ENCODE measurements at regions not wholly inside any gene's neighbourhood (a gene's known extent, or its start where the extent isn't known, plus 50 kb on each side); places are given as distances from the start of the nearest gene placed in this dataset.

DNA sequence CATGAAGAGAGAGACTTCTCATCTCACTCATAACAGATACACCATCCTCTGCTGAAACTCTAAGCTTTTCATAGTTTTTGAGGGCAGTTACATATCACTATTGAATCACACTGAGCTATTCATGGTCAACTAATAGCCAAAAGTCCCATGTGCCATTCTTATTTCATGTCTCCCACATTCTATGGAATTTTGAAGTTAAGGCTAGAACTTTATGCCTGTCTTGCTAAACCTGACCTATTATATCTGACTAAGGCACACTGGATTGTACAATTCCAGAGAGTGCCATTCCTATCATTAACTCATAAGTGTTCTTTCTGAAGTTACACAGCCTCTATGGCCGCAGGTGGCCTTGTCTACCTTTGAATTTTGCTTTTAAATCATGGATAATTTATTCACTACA lies 254.3 kb downstream of the PTPRC start:
- Histone ChIP-seq H2BK5ac (ENCODE audit: low read length) (no peak overlapping the region), H3K27ac (replicated peaks; ENCODE audit: low read length) (no peak overlapping the region), H3K9ac (ENCODE audit: low read depth, low read length, poor library complexity) (no peak overlapping the region), H2BK120ac (ENCODE audit: low read depth, low read length) (no peak overlapping the region), H3K23ac (ENCODE audit: low read depth, low read length, poor library complexity) (no peak overlapping the region), H2AK5ac (ENCODE audit: low read depth, low read length) (no peak overlapping the region), H2BK15ac (ENCODE audit: low read length) (no peak overlapping the region), H3K18ac (ENCODE audit: low read length) (no peak overlapping the region), H2BK12ac (ENCODE audit: low read length) (no peak overlapping the region), H3K27me3 (ENCODE audit: control insufficient read depth in 3 of 3, insufficient read depth in 3 of 3, low read depth in 1 of 3, low read length in 3 of 3) (no peaks in the 10 kb centered on the region), H3K79me1 (ENCODE audit: low read depth, low read length) (no peaks in the 10 kb centered on the region), H3K4ac (ENCODE audit: low read length) (no peak overlapping the region), H3K36me3 (replicated peaks in 1 of 2; ENCODE audit: control insufficient read depth in 2 of 2, insufficient read depth in 2 of 2, low read length in 2 of 2) (peaks cover 0 to 63% of the 10 kb centered on the region in 2 donors), H4K8ac (ENCODE audit: low read depth, low read length) (no peak overlapping the region), H4K91ac (ENCODE audit: low read depth, low read length, poor library complexity) (no peak overlapping the region), H2AFZ (ENCODE audit: low read length) (no peak overlapping the region), H3K4me3 (ENCODE audit: low read length in 2 of 2) (no peak overlapping the region), H3K4me2 (ENCODE audit: insufficient read depth, low read length, poor library complexity, severe bottlenecking) (no peak overlapping the region), H3K14ac (ENCODE audit: low read length) (no peak overlapping the region), H3K9me3 (replicated peaks in 1 of 2; ENCODE audit: control insufficient read depth in 2 of 2, insufficient read depth in 1 of 2, low read depth in 1 of 2, low read length in 2 of 2) (no peaks in the 10 kb centered on the region), H3K4me1 (ENCODE audit: control insufficient read depth in 2 of 2, insufficient read depth in 1 of 2, low read depth in 1 of 2, low read length in 2 of 2) (no peaks in the 10 kb centered on the region)
- WGBS, 2 donors (ENCODE audit: extremely low coverage in 2 of 2, insufficient read length in 2 of 2, insufficient replicate concordance in 1 of 2): no CpG with 5 or more reads among the region's 1 CpG
- no peak for DNase-seq (ENCODE audit: low spot score)

DNA sequence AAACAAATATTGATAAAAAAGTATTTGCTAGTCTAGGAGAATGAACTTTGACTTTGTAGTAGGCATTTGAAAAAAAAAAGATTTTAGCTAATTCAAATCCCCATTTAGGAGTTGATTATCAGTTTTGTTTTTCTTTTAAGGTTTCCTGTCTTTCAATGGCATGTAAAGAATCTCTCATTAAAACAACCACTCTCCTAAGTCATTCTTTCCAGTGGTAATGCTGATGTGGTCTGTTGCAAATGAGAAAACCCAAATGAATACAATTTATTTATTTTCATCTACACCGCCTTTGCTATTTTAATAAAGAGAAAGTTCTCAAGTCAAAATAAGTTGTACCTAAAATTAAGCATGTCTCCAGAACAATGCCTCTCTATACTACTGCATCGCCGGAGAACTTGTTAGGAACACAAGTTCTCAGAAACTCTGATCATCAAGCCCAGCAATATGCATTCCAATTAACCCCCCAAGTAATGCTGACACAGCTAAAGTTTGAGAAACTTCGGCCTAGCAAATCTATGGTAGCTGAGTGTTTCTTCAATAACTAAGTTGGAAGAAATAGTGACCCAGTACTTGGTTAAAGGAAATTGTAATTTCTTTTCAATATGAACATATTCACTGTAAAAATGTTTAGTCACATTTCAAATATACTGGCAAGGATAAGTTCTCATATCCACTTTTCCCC lies 255.1 kb downstream of the PTPRC start:
- H4K8ac ChIP-seq (ENCODE audit: low read depth, low read length): no peak overlapping the region
- no peak overlapping the region for H3K4ac ChIP-seq (ENCODE audit: low read length)
- DNase-seq (ENCODE audit: low spot score): no peak
- no peak overlapping the region for H2BK120ac ChIP-seq (ENCODE audit: low read depth, low read length)
- no peak overlapping the region for H4K91ac ChIP-seq (ENCODE audit: low read depth, low read length, poor library complexity)
- no peak overlapping the region for H3K18ac ChIP-seq (ENCODE audit: low read length)
- no peaks in the 10 kb centered on the region for H3K9me3 ChIP-seq (replicated peaks in 1 of 2; ENCODE audit: control insufficient read depth in 2 of 2, insufficient read depth in 1 of 2, low read depth in 1 of 2, low read length in 2 of 2)
- no peak overlapping the region for H2AK5ac ChIP-seq (ENCODE audit: low read depth, low read length)
- H3K27ac ChIP-seq (replicated peaks; ENCODE audit: low read length): no peak overlapping the region
- no peak overlapping the region for H3K9ac ChIP-seq (ENCODE audit: low read depth, low read length, poor library complexity)
- H3K14ac ChIP-seq (ENCODE audit: low read length): no peak overlapping the region
- no peak overlapping the region for H2BK12ac ChIP-seq (ENCODE audit: low read length)
- peaks cover 0 to 70% of the 10 kb centered on the region in 2 donors for H3K36me3 ChIP-seq (replicated peaks in 1 of 2; ENCODE audit: control insufficient read depth in 2 of 2, insufficient read depth in 2 of 2, low read length in 2 of 2)
- WGBS, 2 donors (ENCODE audit: extremely low coverage in 2 of 2, insufficient read length in 2 of 2, insufficient replicate concordance in 1 of 2): no CpG with 5 or more reads among the region's 4 CpGs
- no peaks in the 10 kb centered on the region for H3K27me3 ChIP-seq (ENCODE audit: control insufficient read depth in 3 of 3, insufficient read depth in 3 of 3, low read depth in 1 of 3, low read length in 3 of 3)
- no peak overlapping the region for H2BK15ac ChIP-seq (ENCODE audit: low read length)
- no peak overlapping the region for H3K4me2 ChIP-seq (ENCODE audit: insufficient read depth, low read length, poor library complexity, severe bottlenecking)
- no peak overlapping the region for H2AFZ ChIP-seq (ENCODE audit: low read length)
- H3K79me1 ChIP-seq (ENCODE audit: low read depth, low read length): no peaks in the 10 kb centered on the region
- no peak overlapping the region for H3K23ac ChIP-seq (ENCODE audit: low read depth, low read length, poor library complexity)
- H3K4me3 ChIP-seq (ENCODE audit: low read length in 2 of 2): no peak overlapping the region
- H3K4me1 ChIP-seq (ENCODE audit: control insufficient read depth in 2 of 2, insufficient read depth in 1 of 2, low read depth in 1 of 2, low read length in 2 of 2): no peaks in the 10 kb centered on the region
- H2BK5ac ChIP-seq (ENCODE audit: low read length): no peak overlapping the region

- H2AFZ ChIP-seq (ENCODE audit: low read length): no peak overlapping the region
- no peak overlapping the region for H2BK12ac ChIP-seq (ENCODE audit: low read length)
- no peaks in the 10 kb centered on the region for H3K9me3 ChIP-seq (replicated peaks in 1 of 2; ENCODE audit: control insufficient read depth in 2 of 2, insufficient read depth in 1 of 2, low read depth in 1 of 2, low read length in 2 of 2)
- H4K91ac ChIP-seq (ENCODE audit: low read depth, low read length, poor library complexity): no peak overlapping the region
- WGBS, 2 donors (ENCODE audit: extremely low coverage in 2 of 2, insufficient read length in 2 of 2, insufficient replicate concordance in 1 of 2): no CpG with 5 or more reads among the region's 3 CpGs
- no peak overlapping the region for H2BK5ac ChIP-seq (ENCODE audit: low read length)
- no peaks in the 10 kb centered on the region for H3K79me1 ChIP-seq (ENCODE audit: low read depth, low read length)
- no peak overlapping the region for H2AK5ac ChIP-seq (ENCODE audit: low read depth, low read length)
- no peak overlapping the region for H3K23ac ChIP-seq (ENCODE audit: low read depth, low read length, poor library complexity)
- H3K14ac ChIP-seq (ENCODE audit: low read length): no peak overlapping the region
- H3K18ac ChIP-seq (ENCODE audit: low read length): no peak overlapping the region
- H3K4ac ChIP-seq (ENCODE audit: low read length): no peak overlapping the region
- peaks cover 0 to 50% of the 10 kb centered on the region in 2 donors for H3K36me3 ChIP-seq (replicated peaks in 1 of 2; ENCODE audit: control insufficient read depth in 2 of 2, insufficient read depth in 2 of 2, low read length in 2 of 2)
- H3K27ac ChIP-seq (replicated peaks; ENCODE audit: low read length): no peak overlapping the region
- no peak overlapping the region for H2BK120ac ChIP-seq (ENCODE audit: low read depth, low read length)
- H3K4me1 ChIP-seq (ENCODE audit: control insufficient read depth in 2 of 2, insufficient read depth in 1 of 2, low read depth in 1 of 2, low read length in 2 of 2): peaks cover 2 to 28% of the 10 kb centered on the region in 2 donors
- no peak overlapping the region for H2BK15ac ChIP-seq (ENCODE audit: low read length)
- no peak for DNase-seq (ENCODE audit: low spot score)
- no peak overlapping the region for H4K8ac ChIP-seq (ENCODE audit: low read depth, low read length)
- H3K9ac ChIP-seq (ENCODE audit: low read depth, low read length, poor library complexity): no peak overlapping the region
- no peak overlapping the region for H3K4me3 ChIP-seq (ENCODE audit: low read length in 2 of 2)
- H3K27me3 ChIP-seq (ENCODE audit: control insufficient read depth in 3 of 3, insufficient read depth in 3 of 3, low read depth in 1 of 3, low read length in 3 of 3): no peaks in the 10 kb centered on the region
- no peak overlapping the region for H3K4me2 ChIP-seq (ENCODE audit: insufficient read depth, low read length, poor library complexity, severe bottlenecking)
Measured at GRCh38 chr1:198901266-198901665, 262.4 kb downstream of the PTPRC start.

GRCh38 chr1:198902655-198903054 lies 263.8 kb downstream of the PTPRC start:
- no CpG with 5 or more reads among the region's 5 CpGs for WGBS, 2 donors (ENCODE audit: extremely low coverage in 2 of 2, insufficient read length in 2 of 2, insufficient replicate concordance in 1 of 2)
- no peak overlapping the region for H2AK5ac ChIP-seq (ENCODE audit: low read depth, low read length)
- H2BK5ac ChIP-seq (ENCODE audit: low read length): no peak overlapping the region
- no peak overlapping the region for H3K4me2 ChIP-seq (ENCODE audit: insufficient read depth, low read length, poor library complexity, severe bottlenecking)
- no peak overlapping the region for H3K4me3 ChIP-seq (ENCODE audit: low read length in 2 of 2)
- no peak overlapping the region for H2BK15ac ChIP-seq (ENCODE audit: low read length)
- H4K8ac ChIP-seq (ENCODE audit: low read depth, low read length): no peak overlapping the region
- H3K4ac ChIP-seq (ENCODE audit: low read length): no peak overlapping the region
- no peak overlapping the region for H2BK12ac ChIP-seq (ENCODE audit: low read length)
- no peaks in the 10 kb centered on the region for H3K79me1 ChIP-seq (ENCODE audit: low read depth, low read length)
- H3K9ac ChIP-seq (ENCODE audit: low read depth, low read length, poor library complexity): no peak overlapping the region
- no peaks in the 10 kb centered on the region for H3K9me3 ChIP-seq (replicated peaks in 1 of 2; ENCODE audit: control insufficient read depth in 2 of 2, insufficient read depth in 1 of 2, low read depth in 1 of 2, low read length in 2 of 2)
- no peak overlapping the region for H3K14ac ChIP-seq (ENCODE audit: low read length)
- no peak overlapping the region for H3K18ac ChIP-seq (ENCODE audit: low read length)
- no peaks in the 10 kb centered on the region for H3K27me3 ChIP-seq (ENCODE audit: control insufficient read depth in 3 of 3, insufficient read depth in 3 of 3, low read depth in 1 of 3, low read length in 3 of 3)
- H3K27ac ChIP-seq (replicated peaks; ENCODE audit: low read length): no peak overlapping the region
- no peak overlapping the region for H4K91ac ChIP-seq (ENCODE audit: low read depth, low read length, poor library complexity)
- peaks cover 2 to 32% of the 10 kb centered on the region in 2 donors for H3K4me1 ChIP-seq (ENCODE audit: control insufficient read depth in 2 of 2, insufficient read depth in 1 of 2, low read depth in 1 of 2, low read length in 2 of 2)
- H3K23ac ChIP-seq (ENCODE audit: low read depth, low read length, poor library complexity): no peak overlapping the region
- peak overlapping the region; percentile 56 for H2AFZ ChIP-seq (ENCODE audit: low read length)
- H2BK120ac ChIP-seq (ENCODE audit: low read depth, low read length): no peak overlapping the region
- no peak for DNase-seq (ENCODE audit: low spot score)
- peaks cover 0 to 44% of the 10 kb centered on the region in 2 donors for H3K36me3 ChIP-seq (replicated peaks in 1 of 2; ENCODE audit: control insufficient read depth in 2 of 2, insufficient read depth in 2 of 2, low read length in 2 of 2)
